A673 (cell line): ENCODE measurements at regions not wholly inside any gene's neighbourhood (a gene's known extent, or its start where the extent isn't known, plus 50 kb on each side); places are given as distances from the start of the nearest gene placed in this dataset.

Experiments
- BruUV-seq: library from RNA; stranded (reverse); fragments of 400-500 nt; replicated peaks from 2 replicates; lab custom pipeline; 2021; lab: Mats Ljungman, UMichigan
- CTCF ChIA-PET: fragments of 300-600 bp; sonication (Branson Sonifier 250); formaldehyde crosslinking; loops from one replicate; lab custom pipeline; 2022; ENCODE audit warnings: antibody characterized with exemption; lab: Charles Lee
- POLR2A ChIA-PET: fragments of 300-600 bp; sonication (Branson Sonifier 250); formaldehyde crosslinking; loops from one replicate; lab custom pipeline; 2022; ENCODE audit warnings: antibody characterized with exemption; ENCODE audit not compliant: low non-redundant PET; lab: Charles Lee
- DNase-seq: peaks from one replicate; pipeline ENCODE4 v3.0.0-alpha.2; 2015; ENCODE audit warnings: low spot score
- H3K27ac ChIP-seq: fragments of 200-600 bp; sonication (generic); 2 replicates; pipeline ENCODE4 v1.5.1; 2016; ENCODE audit warnings: mixed run types, low read depth, mild to moderate bottlenecking, mixed read lengths, antibody characterized with exemption, low read length; ENCODE audit not compliant: poor library complexity, severe bottlenecking
- H3K27me3 ChIP-seq: fragments of 200-600 bp; sonication (generic); replicated peaks from 2 replicates; pipeline ENCODE4 v1.6.1; 2017; ENCODE audit warnings: mixed run types, low read depth, mild to moderate bottlenecking, mixed read lengths, antibody characterized with exemption, low read length; ENCODE audit not compliant: insufficient read depth, poor library complexity
- H3K36me3 ChIP-seq: fragments of 200-600 bp; sonication (generic); 2 replicates; pipeline ENCODE4 v1.6.1; 2016; ENCODE audit warnings: mixed run types, mild to moderate bottlenecking, mixed read lengths, antibody characterized with exemption, low read length; ENCODE audit not compliant: insufficient read depth, poor library complexity, severe bottlenecking
- H3K4me1 ChIP-seq: fragments of 200-600 bp; sonication (generic); 2 replicates; pipeline ENCODE4 v1.6.1; 2017; ENCODE audit warnings: mixed run types, mild to moderate bottlenecking, mixed read lengths, antibody characterized with exemption, low read length; ENCODE audit not compliant: insufficient read depth, poor library complexity, severe bottlenecking
- H3K4me3 ChIP-seq: fragments of 200-600 bp; sonication (generic); 2 replicates; pipeline ENCODE4 v1.5.1; 2016; ENCODE audit warnings: low read depth, mixed run types, mild to moderate bottlenecking, mixed read lengths, low read length; ENCODE audit not compliant: poor library complexity, severe bottlenecking
- H3K9me3 ChIP-seq: fragments of 200-600 bp; sonication (generic); 2 replicates; pipeline ENCODE4 v1.6.1; 2016; ENCODE audit warnings: mixed run types, low read depth, mild to moderate bottlenecking, mixed read lengths, antibody characterized with exemption, low read length; ENCODE audit not compliant: poor library complexity, severe bottlenecking
- CTCF ChIP-seq: fragments of 300-800, 200-600 bp; sonication (generic); conservative IDR thresholded peaks from 2 replicates; pipeline ENCODE4 v1.5.1; 2017; ENCODE audit warnings: low read depth, mild to moderate bottlenecking, antibody characterized with exemption, low read length, moderate library complexity, mixed read lengths
- EZH2 ChIP-seq: fragments of 200-600 bp; sonication (generic); IDR thresholded peaks from 2 replicates; pipeline ENCODE4 v1.6.1; 2017; ENCODE audit warnings: borderline replicate concordance, low read depth, mild to moderate bottlenecking, mixed read lengths, antibody characterized with exemption, low read length; ENCODE audit not compliant: poor library complexity, severe bottlenecking
- intact Hi-C: fragments of 100-400 bp; cut with micrococcal nuclease; formaldehyde crosslinking; loops from one replicate; pipeline ENCODE4 v1.10.0; 2022; ENCODE audit not compliant: unreplicated experiment

GRCh38 chr12:13591488-13591887 lies 389.9 kb downstream of the GRIN2B start:
- CTCF ChIA-PET: no interaction called here
- H3K9me3 ChIP-seq: no peaks in the 10 kb centered on the region
- peaks cover 27% of the 10 kb centered on the region for H3K27me3 ChIP-seq
- intact Hi-C loops: no loop called here
- TF ChIP-seq CTCF: no peak
- no peak for TF ChIP-seq EZH2
- POLR2A ChIA-PET: no interaction called here
- H3K4me1 ChIP-seq: no peaks in the 10 kb centered on the region
- no TSS peak for BruUV-seq
- no peaks in the 10 kb centered on the region for H3K36me3 ChIP-seq
- DNase-seq: no peak
- no peak overlapping the region for H3K27ac ChIP-seq
- H3K4me3 ChIP-seq: no peak overlapping the region

- no peaks in the 10 kb centered on the region for H3K36me3 ChIP-seq
- H3K9me3 ChIP-seq: no peaks in the 10 kb centered on the region
- no peak for DNase-seq
- H3K4me3 ChIP-seq: no peak overlapping the region
- TF ChIP-seq CTCF (no peak), EZH2 (no peak)
- no peak overlapping the region for H3K27ac ChIP-seq
- peaks cover 31% of the 10 kb centered on the region for H3K27me3 ChIP-seq
- H3K4me1 ChIP-seq: no peaks in the 10 kb centered on the region
- CTCF ChIA-PET: no interaction called here
- no TSS peak for BruUV-seq
- POLR2A ChIA-PET: no interaction called here
- intact Hi-C loops: no loop called here
Measured at GRCh38 chr12:13591059-13591458, 390.3 kb downstream of the GRIN2B start.

- ChIA-PET CTCF (no interaction called here), POLR2A (interaction anchor here (0.7 kb wide), 1 partner anchor 248 kb away, joined by 3 read pairs; no protein-coding TSS in a partner anchor)
- BruUV-seq: no TSS peak
- Histone ChIP-seq H3K27ac (no peak overlapping the region), H3K4me1 (no peaks in the 10 kb centered on the region), H3K36me3 (no peaks in the 10 kb centered on the region), H3K4me3 (no peak overlapping the region), H3K9me3 (no peaks in the 10 kb centered on the region), H3K27me3 (peaks cover 51% of the 10 kb centered on the region)
- no peak for TF ChIP-seq CTCF
- no peak for TF ChIP-seq EZH2
- intact Hi-C loops: no loop called here
- DNase-seq: no peak
Measured at GRCh38 chr12:13588574-13588973, 392.0 kb downstream of the EMP1 start.
